ENCODE measurements at regions not wholly inside any gene's neighbourhood (a gene's known extent, or its start where the extent isn't known, plus 50 kb on each side); places are given as distances from the start of the nearest gene placed in this dataset.

DNA sequence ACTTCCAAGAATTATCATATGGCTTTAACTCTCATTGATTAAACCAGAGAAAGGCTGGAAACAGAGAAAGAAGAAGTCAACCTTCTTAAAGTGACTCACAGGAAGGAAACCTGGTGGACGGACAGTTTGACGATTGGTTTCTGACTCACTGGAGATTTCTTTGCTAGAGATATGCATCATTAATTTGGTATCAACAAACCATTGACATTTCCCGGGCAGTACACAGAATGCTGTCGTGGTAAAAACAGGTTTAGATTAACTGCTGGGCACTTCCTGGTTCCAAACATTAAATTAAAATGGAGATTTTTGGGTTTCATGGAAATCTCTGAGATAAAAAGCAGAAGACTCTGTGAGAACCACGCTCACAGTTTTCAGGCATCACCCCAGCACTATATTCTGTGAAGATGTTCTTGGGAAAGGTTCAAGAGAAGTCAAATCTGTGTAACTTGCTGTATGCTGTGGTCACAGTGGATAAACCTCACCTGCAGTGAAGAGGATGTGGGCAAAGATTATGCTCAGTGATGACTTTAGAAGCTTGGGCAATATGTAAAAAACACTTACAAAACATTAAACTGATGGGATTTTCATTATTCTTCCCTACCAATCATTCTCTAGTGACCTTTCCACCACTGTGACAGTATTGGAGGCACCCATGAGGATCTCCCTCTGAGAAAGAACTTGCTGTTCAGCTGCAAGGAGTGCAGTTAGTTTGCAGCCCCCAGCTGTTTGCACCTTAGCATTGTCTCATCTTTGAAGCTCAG, 61.1 kb upstream of the CD44 start:
- DNase-seq (ENCODE audit: low read depth in 2 of 2), result peak in 1 of 2 donors; percentile 32

DNA sequence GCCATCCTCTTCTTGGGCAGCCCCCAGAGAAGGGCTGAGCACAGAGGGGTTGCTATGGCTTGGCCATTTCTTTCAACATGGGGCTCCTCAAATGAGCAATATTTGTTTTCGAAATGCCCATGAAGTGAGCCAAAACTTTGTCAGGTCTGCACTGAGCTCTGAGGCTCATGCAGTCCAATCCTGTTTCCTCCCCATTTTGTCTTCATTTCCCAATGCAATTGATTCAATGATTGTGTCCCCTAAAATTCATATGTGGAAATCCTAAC, 60.6 kb upstream of the CD44 start:
- DNase-seq (ENCODE audit: low read depth in 2 of 2), result no peak

DNA sequence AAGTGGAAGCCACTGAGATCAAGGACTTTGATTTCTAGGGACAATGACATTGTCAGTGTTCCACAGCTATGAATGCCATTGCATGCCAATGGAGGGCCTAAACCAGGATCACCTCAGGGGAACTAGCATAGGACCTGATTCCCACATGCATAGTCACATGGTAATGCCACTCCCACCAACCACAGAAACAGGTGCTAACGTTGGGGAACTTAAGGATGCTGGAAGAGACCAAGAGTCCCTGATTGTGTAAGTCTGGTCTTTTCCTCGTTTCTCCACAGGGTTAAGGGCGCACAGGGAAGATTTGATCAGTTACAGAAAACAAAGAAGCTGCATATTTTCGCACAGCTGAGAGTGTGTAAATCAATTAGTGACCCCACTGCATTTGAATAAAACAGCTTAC, 59.4 kb upstream of the CD44 start:
- DNase-seq (ENCODE audit: low read depth in 2 of 2), result no peak

DNA sequence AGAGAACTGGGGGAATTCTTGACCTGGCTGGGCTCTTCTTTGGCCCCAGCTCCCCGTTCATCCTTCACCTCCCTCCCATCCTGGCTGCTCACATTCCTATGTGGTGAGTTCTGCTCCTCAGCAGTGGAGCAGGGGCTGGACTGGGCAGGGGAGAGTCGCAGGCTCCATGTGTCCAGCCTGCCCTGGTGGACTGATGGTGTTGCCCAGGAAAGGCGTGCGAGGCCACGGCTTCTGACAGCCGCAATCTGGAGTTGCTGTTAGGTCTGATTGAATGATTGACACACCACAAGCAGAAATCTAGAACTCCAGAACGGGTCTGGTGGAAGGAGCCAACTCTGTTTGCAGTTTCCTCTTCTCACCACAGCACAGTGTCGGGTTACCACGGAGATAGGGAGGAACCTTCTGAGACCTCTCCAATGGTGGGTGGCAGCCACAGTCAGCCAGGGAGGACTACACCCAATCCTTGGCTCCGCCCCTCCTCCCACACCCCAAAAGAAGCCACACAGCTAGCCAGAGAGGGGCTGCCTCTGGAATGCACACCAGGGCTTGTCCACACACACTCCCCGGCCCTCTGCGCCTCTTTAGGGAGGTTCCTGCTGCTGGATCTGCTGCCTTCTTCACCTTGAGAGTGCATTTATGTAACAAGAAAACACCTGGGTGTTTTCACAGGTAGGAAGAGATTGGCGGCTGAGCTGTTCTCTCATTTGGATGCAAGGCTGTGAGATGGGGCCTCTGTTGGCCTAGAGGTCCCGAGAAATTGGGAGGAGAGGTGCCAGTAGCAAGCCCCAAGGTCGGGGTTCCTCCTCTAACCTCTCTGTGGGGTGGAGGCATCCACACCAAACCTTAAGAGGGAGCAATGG, 56.4 kb upstream of the CD44 start:
- DNase-seq (ENCODE audit: low read depth in 2 of 2), result peak; percentile 53 to 74

DNA sequence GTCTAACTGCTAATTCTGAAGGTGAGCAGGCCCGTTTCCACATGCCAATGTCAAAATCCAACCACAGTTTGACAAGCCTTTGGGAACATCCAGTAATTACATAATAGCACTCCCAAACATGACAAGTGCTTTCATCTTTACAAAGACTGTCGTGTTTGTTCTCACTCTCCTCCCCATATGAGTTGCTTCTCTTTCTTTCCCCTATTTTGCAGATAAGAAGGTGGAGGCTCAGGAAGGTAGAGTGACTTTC, 55.9 kb upstream of the CD44 start:
- no peak for DNase-seq (ENCODE audit: low read depth in 2 of 2)

DNA sequence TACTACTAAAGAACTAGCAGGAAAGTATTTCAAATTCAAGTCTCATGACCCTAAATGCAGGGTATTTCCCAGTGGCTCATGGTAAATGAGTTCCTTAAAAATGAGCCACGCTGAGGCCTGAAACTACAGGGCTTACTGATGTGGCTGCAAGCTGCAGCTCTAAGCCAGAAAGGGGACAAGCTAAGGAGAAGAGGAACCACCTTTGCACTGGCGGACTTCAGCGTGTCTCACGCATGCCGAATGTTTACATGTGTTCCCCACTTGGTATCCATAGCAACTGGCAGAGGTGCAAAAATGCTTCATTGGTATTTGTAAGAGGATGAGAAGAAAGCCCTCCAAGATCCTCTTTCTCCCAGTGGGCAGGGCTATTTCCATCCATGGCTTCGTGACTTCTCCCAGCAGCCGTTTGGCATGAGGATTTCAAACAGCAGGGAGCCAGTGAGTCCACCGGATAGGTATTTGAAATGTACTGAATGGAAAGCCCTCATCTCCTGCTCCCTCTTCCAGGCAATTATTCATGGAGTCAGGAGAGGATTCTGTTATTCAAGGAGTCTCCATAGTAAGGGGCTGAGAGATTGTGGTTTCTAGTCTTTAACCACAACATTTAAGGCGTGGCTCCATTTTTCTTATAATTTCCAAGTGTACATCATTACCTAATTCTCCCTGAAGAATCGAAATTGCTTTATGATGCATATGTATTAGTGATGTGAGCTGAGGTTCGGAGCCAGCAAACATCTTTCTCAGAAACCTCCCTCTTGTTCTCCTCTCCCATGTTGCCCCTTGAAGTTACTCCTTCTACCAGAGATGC, 55.3 kb upstream of the CD44 start:
- peak; percentile 19 to 23 for DNase-seq (ENCODE audit: low read depth in 2 of 2)

DNA sequence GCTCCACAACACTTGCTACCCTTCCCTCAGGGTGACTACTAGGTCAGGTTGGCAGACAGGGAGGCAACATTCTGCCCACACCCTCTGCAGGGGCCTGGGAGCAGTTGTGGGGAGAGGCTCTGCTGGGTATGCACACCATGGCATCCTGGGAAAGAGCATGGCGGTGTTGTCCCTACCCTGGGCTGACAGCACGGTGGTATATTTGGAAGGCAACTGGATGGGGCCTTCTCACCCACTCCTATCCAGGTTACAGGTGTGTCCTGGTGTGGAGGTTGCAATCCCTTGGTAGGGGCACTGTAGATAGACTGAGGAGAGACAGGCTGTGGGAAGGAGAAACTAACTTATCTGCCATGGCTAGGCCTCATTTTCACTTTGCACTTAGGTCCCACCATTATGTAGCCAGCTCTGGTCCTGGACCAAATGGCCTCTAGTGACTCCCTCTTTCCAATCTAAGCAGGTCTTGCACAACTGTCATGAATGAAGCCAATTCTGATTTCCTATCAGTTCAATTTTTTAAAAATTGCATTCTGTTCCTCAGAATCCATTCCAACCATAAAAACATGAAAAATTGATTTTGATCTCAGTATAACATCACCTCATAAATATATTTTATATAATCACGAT, 54.0 kb upstream of the CD44 start:
- no peak for DNase-seq (ENCODE audit: low read depth in 2 of 2)

DNA sequence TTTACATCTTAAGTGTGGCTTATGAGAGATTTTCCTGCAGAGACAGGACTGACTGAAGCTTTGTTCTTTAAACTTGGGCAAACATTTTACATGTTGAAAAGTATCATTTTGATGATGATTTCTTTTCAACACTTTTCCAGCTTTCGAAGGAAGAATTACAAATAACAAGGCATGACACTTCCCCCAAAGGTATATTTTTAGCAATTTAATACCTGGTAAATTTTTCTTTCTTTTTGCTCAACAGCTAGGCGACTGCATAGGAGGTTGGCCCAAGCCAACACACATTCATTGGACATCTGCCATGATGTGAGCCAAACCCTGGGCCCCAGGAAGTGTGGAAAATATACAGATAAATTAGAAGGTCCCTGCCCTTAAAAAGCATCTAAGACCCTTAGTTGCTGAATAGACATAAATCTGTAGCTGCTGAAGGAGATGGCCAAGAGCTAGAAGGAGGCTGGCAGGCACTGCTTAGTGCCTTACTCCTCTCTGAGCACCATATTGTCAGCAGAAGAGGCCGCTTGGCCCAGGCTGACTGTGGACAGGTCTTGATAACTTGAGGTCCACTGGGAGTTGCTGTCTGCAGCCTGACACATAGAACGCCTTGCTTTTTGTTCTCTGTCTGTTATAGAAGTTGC, 53.3 kb upstream of the CD44 start:
- no peak for DNase-seq (ENCODE audit: low read depth in 2 of 2)

DNA sequence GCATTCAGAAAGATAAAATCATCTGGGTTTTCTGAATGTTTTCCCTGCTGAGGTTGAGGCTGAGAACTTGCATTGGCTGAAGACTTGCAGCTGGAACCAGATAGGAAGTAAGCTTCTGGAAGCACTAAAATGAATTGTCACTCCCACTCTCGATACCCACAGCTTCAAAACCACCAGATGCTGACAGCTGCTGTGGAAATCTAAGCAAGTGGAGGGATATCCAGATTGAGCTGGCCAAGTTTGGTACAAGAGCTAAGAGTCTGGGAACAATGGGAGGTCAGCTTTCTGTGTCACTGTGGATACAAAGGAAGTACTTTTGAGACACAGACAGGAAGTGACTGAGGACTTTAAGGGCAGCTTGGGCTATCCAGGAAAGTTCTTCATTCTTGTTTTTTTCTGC, 51.3 kb upstream of the CD44 start:
- DNase-seq (ENCODE audit: low read depth in 2 of 2), result no peak

DNA sequence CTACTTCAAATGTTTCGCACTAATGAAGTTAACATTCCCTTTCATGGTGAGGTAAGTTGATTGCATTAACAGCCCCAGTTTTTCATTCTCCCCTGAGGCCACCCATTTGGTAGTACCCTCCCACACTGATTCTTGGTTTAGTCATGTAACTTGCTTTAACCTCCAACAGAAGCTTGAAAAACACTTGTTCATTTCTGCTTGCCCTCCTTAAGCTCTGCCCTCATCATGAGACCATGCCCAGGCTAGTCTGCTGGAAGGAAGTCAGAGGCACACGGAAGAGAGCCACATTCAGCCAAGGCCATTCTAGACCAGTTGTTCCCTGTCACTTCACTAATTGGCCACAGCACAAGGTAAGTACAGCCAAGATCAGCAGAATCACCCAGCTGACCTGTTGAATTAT, 50.7 kb upstream of the CD44 start:
- DNase-seq (ENCODE audit: low read depth in 2 of 2), result no peak

DNA sequence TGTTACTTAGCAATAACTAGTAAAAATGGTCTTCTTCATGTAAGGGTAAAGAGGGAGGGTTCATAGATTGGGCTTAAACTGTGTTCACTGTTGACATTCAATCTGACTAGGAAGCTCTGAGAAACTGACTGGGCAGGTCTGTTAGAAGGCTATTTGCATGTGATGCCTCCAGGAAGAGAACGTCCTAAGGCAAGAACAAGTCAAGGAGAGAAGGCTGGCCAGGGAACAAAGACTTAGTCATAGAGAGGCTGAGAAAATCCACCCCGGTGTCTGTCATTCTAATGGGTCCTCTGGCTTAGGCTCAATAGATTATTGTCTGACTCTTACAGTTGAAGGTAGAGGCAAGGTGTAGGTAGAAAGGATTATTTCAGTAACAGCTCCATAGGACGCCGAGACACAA, 50.3 kb upstream of the CD44 start:
- no peak for DNase-seq (ENCODE audit: low read depth in 2 of 2)

All from stimulated activated CD4-positive, alpha-beta T cell treated with anti-CD3 and anti-CD28 coated beads, Interleukin-1b, Interleukin-23, amount 100 ng/mL, for 4 hours (primary cell).